GM19467 (cell line): ENCODE measurements at regions not wholly inside any gene's neighbourhood (a gene's known extent, or its start where the extent isn't known, plus 50 kb on each side); places are given as distances from the start of the nearest gene placed in this dataset.
"Not testable (repeated sequence)": the region's sequence is repeated elsewhere in the genome, so short reads cannot be mapped to it uniquely, and the experiment has no call there.

Experiments used
- ATAC-seq: cut with Tn5 transposase; IDR thresholded peaks from one replicate; pipeline ENCODE4 v1.9.1; 2021; ENCODE audit warnings: mild to moderate bottlenecking, moderate library complexity; ENCODE audit not compliant: unreplicated experiment

GRCh38 chr6:141123497-141123896, 1009.2 kb upstream of the GJE1 start:
- ATAC-seq, result no peak

DNA sequence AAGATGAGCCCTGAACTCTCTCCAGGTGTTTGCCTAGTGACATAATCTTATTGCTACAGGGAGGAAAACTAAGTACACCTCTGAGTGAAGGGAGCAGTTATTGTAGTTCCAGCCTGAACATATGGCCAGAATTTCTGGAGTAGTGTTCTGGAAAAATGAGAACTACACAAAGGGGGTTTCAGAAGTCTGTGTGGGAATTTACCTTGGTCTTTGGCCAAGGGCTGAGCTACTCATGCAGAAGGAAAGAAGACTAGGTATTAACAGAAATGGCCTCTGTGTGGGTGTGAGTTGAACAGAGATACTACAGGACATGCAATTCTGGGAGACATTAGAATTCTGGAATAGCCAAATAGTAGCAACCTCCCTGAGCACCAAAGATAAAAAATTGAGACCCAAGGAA, 1009.7 kb upstream of the GJE1 start:
- no peak for ATAC-seq

DNA sequence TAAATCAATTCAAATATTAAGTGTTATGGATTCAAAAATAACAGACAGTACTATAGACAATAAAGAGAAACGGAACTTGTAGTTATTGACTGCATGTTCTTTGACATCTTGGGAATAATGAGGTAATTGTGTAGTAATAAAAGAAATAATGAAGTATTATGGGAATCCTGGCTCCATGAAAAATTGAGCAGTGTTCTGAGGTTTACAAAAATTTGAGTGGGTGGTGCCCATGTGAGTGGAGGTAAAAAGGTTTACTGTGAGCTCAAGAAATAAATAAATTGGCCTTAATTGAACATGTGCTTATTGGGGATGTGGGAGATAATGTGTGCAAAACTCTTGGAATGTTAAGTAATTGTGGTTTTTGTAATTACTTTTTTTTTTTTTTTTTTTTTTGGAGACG, 1013.7 kb upstream of the GJE1 start:
- ATAC-seq, result no peak

- ATAC-seq, result no peak
Measured at GRCh38 chr6:141117874-141118273, 1014.9 kb upstream of the GJE1 start.

DNA sequence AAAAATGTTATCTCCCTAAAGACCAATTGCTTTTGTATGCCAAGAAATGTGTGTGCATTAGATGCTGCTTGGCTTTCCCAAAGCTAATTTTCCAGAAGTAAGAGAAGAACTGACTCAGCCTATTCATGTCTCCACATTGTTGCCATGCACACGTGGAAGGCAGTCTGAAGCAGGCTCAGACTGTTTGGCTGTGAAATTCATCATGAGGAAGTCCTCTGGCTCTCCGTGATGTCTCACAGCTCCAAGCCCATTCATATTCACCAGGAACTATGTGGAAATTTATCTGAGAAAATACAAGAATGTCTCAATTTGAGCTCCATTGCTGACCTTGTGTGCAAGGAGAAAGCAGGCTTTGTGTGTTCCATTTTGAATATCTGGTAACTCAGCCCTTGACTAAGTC, 1022.2 kb upstream of the GJE1 start:
- no peak for ATAC-seq

DNA sequence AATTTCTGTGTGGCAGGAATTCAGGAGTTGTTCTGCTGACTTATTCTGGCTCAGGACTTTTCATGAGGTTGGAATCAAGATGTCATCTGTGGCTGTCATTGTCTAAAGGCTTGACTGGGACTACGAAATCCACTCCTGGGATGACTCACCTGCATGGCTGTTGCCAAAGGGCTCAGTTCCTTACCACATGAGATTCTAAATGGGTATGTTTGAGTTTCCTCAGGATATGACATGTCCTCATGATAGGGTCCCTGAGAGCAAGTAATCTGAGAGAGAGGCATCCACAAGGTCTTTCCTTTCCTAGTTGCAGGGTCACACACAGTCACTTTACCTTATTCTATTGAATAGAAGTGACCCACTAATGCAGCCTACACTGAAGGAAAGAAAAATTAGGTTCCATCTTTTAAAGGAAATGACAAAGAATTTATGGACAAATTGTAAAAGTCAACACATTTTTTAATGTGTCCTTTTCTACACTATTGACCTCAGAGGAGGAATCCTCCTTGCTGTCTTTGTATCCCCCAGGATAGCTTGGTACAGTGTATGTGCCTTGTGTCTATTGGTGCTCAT, 1025.0 kb upstream of the GJE1 start:
- no peak for ATAC-seq

- no peak for ATAC-seq
Measured at GRCh38 chr6:141105481-141105880, 1027.2 kb upstream of the GJE1 start.

- ATAC-seq, result no peak
Measured at GRCh38 chr6:141103246-141103645, 1029.5 kb upstream of the GJE1 start.

DNA sequence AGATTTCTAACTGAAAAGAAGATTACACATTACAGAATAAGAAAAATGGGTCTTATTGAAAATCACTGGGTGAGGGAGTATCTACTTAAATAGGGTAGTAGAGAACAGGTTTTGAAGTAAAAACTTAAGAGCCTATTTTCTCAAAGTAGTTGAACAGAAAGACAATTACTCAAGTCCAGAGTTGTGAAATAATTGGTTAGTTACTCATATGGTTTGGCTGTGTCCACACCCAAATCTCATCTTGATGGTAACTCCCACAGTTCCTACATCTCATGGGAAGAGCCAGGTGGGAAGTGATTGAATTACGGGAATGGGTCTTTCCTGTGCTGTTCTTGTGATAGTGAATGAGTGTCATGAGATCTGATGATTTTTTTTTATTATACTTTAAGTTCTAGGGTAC, 1035.3 kb upstream of the GJE1 start:
- no peak for ATAC-seq

- no peak for ATAC-seq
Measured at GRCh38 chr6:141095308-141095707, 1037.4 kb upstream of the GJE1 start.

DNA sequence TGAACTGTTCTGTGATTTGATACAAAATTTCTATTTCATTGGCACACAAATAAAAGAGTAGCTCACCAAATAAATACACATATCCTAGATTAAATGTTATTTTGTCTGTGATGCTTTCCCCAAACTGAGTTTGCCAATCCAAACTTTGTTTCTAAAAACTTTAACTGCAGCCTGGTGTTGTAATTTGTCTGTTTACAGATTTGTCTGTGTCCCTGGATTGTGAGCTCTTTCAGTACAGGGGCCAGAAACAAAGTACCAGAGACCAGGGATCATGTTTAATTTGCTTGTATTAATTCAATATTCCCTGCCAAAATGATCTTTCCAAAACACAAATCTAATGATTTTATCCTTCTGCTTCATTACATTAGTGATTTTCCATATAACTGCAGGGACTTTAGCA, 1044.6 kb upstream of the GJE1 start:
- no peak for ATAC-seq

- ATAC-seq, result peak; percentile 90
Measured at GRCh38 chr6:141077355-141078333, 1055.1 kb upstream of the GJE1 start.

DNA sequence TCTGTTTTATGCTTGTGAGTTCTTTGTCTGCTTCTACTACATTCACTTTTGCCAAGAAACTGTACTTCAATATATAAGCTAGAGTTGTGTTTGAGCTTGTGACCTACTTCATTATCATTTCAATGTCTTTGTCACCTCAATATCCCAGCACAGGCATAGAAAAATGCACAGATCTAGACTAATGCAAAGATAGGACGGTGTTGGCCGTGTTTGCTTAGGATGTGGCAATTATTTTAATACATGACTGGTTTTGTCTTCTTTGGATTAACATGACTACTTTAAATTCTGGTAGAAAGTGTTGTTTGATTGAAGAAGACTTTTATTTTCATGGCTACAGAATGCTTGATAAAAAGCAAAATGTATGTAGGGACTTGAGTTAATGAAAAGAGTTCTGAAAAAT, 1075.0 kb upstream of the GJE1 start:
- no peak for ATAC-seq

DNA sequence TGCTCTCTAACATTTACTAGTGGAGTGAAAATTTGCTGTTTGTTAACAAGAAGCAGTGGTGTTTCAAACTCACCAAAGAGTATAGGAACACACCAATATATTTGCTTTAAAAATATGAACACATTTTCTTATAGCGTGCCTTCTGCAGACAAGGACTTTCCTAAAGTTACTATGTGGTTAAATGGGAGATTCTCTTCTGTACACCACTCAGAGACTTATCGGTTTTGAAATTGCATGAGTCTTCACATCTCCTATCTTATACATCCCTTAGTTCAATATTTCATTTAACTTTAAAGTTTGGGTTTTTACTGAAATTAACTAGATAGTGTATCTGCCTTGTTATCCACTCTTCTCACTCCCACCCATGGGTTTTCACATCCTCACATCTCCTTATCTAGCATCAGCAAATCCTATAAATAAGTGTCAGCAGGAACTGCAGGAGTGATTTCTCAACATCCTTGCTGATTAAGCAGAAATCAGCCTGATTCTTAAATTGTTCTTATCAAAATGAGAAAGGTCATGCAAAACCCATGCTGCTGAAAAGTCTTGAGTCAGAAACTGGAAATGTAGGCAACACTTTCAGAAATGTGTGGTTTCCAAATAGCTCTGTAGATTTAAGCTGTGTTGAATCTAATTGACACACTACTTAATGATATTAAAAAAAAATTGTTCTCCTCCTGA, 1075.6 kb upstream of the GJE1 start:
- no peak for ATAC-seq

DNA sequence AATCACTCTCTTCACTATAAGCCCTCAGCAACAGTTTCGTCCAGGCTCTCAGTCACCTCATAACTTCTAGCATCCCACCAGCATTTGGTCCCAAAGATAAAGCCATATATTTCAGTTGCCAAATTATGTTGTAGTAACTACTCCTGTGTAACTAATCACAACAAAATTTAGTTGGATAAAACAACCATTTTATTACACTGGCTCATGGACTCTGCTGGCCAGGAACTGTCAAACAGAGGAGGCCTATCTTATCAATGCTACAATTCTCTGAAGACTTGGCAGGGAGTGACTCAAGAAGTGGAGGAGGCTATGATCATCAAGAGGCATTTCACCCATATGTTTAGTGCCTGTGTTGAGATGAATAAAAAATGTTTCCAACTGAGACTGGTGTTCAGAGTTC, 1082.3 kb upstream of the GJE1 start:
- no peak for ATAC-seq

GRCh38 chr6:141048451-141048850, 1084.3 kb upstream of the GJE1 start:
- ATAC-seq, result no peak

DNA sequence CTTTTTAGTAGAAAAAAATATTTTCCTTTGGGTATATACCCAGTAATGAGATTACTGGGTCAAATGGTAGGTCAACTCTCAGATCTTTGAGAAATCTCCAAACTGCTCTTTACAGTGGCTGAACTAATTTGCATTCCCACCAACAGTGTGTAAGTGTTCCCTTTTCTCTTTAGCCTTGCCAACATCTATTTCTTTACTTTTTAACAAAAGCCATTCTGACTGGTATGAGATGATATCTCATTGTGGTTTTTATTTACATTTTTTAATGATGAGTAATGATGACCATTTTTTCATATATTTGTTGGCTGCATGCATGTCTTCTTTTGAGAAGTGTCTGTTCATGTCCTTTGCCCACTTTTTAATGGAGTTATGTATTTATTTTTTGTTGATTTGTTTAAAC, 1086.2 kb upstream of the GJE1 start:
- ATAC-seq, result not testable (repeated sequence)

DNA sequence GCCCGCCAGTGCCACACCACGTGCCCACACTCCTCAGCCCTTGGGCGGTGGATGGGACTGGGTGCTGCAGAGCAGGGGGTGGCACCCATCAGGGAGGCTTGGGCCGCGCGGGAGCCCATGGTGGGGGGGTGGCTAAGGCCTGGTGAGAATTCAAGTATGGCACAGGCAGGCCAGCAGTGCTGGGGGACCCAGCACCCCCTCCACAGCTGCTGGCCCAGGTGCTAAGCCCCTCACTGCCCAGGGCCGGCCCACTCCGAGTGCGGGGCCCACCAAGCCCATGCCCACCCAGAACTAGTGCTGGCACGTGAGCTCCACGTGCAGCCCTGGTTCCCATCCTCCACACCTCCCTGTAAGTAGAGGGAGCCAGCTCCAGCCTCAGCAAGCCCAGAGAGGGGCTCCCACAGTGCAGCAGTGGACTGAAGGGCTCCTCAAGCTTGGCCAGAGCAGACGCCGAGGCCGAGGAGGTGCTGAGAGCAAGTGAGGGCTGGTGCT, 1091.1 kb upstream of the GJE1 start:
- no peak for ATAC-seq

- no peak for ATAC-seq
Measured at GRCh38 chr6:141035312-141036200, 1097.2 kb upstream of the GJE1 start.

DNA sequence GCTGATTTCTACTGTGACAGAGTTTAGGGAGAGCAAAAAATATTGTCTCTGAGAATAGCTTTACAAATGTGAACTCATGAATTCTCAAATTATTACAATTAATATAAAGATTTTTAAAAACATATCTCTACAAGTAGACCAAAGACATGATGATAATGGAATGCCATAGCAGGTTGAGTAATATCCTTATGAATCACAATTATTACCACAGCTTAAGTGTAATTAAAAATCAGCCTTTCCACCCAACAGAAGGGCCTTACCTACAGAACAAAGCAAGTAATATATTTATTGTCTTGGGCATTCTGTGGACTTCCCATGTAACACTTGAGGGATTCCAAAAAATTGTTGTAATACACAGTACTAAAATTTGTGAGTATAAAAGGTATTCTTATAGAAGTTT, 1099.6 kb upstream of the GJE1 start:
- ATAC-seq, result no peak

DNA sequence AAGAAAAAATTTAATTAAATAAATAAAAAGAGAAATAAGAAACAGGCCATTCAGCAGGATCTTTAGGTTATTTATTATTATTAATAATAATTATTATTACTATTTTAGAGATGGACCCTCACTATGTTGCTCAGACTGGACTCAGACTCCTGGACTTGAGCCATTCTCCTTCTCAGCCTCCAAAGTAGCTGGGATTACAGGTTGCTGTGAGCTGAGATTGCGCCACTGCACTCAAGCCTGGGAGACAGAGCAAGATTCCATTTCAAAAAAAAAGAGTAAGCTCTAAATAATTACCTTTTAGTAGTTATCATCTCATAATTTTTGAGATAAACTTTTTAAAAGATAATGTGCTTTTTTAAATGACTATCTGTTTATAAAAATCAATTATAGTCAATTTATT, 1102.8 kb upstream of the GJE1 start:
- no peak for ATAC-seq
